Heart right ventricle (tissue), 16 donors: ENCODE measurements at regions not wholly inside any gene's neighbourhood (a gene's known extent, or its start where the extent isn't known, plus 50 kb on each side); places are given as distances from the start of the nearest gene placed in this dataset.
"Not testable (repeated sequence)": the region's sequence is repeated elsewhere in the genome, so short reads cannot be mapped to it uniquely, and the experiment has no call there.

ENCODE experiments used
- ATAC-seq, 8 donors: fragments of 200-7000 bp; cut with Tn5 transposase; one replicate each; pipeline ENCODE4 v1.9.1; 2020; ENCODE audit warnings: mild to moderate bottlenecking in 8 of 8, moderate library complexity in 8 of 8, moderate number of reproducible peaks in 1 of 8
- DNase-seq, 2 donors: peaks; one replicate each; pipeline ENCODE4 v3.0.0-alpha.2; 2020
- H3K27ac ChIP-seq, 10 donors: fragments of 200-600 bp; sonication (generic) in 2 of 10; one replicate each; pipeline versions ENCODE4 v1.5.0 to v1.8.0; 2020 to 2022; ENCODE audit warnings: mild to moderate bottlenecking in 3 of 10
- H3K27me3 ChIP-seq, 7 donors: fragments of 200-600 bp; one replicate each; pipeline ENCODE4 v1.8.0; 2021 to 2022; ENCODE audit warnings: mild to moderate bottlenecking in 2 of 7
- H3K36me3 ChIP-seq, 9 donors: fragments of 200-600 bp; sonication (generic) in 1 of 9; one replicate each; pipeline versions ENCODE4 v1.5.0 to v1.8.0; 2020 to 2022; ENCODE audit warnings: mild to moderate bottlenecking in 2 of 9
- H3K4me1 ChIP-seq, 9 donors: fragments of 200-600 bp; sonication (generic) in 1 of 9; one replicate each; pipeline versions ENCODE4 v1.5.0 to v1.8.0; 2020 to 2022; ENCODE audit warnings: mild to moderate bottlenecking in 4 of 9
- H3K4me3 ChIP-seq, 10 donors: fragments of 200-600 bp; sonication (generic) in 2 of 10; one replicate each; pipeline versions ENCODE4 v1.5.0 to v1.8.0; 2020 to 2022; ENCODE audit warnings: mild to moderate bottlenecking in 7 of 10, moderate library complexity in 2 of 10
- H3K9me3 ChIP-seq, 11 donors: fragments of 200-600 bp in 10 of 11; sonication (generic) in 2 of 11; one replicate each; pipeline versions ENCODE4 v1.5.0 to v1.8.0; 2013 to 2022; ENCODE audit warnings: mild to moderate bottlenecking in 2 of 11, control low read depth in 1 of 11, moderate library complexity in 1 of 11
- WGBS, 2 donors: extraction: QIAGEN DNeasy Blood & Tissue Kit; methylation state at CpG; one replicate each; pipeline ENCODE4 v1.1.7; 2013; ENCODE audit warnings: inconsistent platforms in 1 of 2; 5-methylcytosine and 5-hydroxymethylcytosine counted together
- intact Hi-C, 10 donors: fragments of 100-400 bp; cut with DNase I; formaldehyde crosslinking; loops; one replicate each; pipeline versions ENCODE4 v1.11.1 to v1.14.2; 2022
- TF ChIP-seq, protein P1 (sequence below), 9 donors: fragments of 200-600 bp; sonication (generic) in 2 of 9; IDR thresholded peaks; one replicate each; pipeline versions ENCODE4 v1.5.0 to v1.8.0; 2021 to 2022; ENCODE audit warnings: antibody characterized with exemption in 9 of 9, mild to moderate bottlenecking in 5 of 9, moderate library complexity in 1 of 9
- donor health status: Arrhythmogenic right ventricular cardiomyopathy.
- donor health status: ischemic (EF 13 %, LVEDD 7.1; RV severe dilation, severe dysfunction).
- donor health status: healthy with polysubstance abuse.
- donor health status: DM: no; HTN: yes; CAD: no.
- donor health status: DM: no; HTN: no; CAD: no.
- donor health status: ischemic (EF 25% LVEDD 6.9; RV normal size, moderate dysfunction).
- donor health status: ischemic (EF 25% LVEDD 5.7; RV mildly dilated, moderate dysfunction).
- donor health status: healthy.
- donor health status: DM: yes; HTN: yes; CAD: no.
- donor health status: Ischemic cardiomyopathy.
- donor health status: ischemic (EF 35%, LVEDD 5.7; RV mildly dilated, moderate dysfunction).
- donor health status: nonischemic (EF 11% LVEDD 7.7; RV severe dilation, severe dysfunction).
- donor health status: DM: yes; HTN: yes; CAD: no.
- donor health status: PGD.
- donor health status: ischemic (EF 29% LVEDD 5.4; RV normal size, mild dysfunction).
- donor health status: nonischemic (EF 23%, LVEDD 6.1; RV moderate dilation, normal function).

DNA sequence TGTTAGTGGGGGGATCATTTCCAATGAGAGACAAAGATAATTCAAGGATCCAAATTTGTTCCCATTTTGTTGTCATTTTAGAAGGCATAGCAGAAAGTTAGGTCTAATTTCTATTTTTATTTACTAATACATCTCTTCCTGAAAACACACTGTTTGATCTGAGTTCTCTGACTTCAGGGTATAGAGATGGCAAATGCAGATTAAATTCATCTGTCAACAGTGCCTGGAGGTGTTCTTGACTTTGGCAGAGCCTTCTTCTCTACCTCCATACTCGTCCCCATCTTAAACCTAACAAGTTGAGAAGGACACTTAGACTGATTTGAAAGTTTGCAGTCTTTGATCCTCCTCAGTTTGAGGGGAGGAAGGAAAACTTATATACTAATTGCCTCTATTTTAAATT, 308.2 kb downstream of the SOX2 start:
- TF ChIP-seq, protein P1, sequence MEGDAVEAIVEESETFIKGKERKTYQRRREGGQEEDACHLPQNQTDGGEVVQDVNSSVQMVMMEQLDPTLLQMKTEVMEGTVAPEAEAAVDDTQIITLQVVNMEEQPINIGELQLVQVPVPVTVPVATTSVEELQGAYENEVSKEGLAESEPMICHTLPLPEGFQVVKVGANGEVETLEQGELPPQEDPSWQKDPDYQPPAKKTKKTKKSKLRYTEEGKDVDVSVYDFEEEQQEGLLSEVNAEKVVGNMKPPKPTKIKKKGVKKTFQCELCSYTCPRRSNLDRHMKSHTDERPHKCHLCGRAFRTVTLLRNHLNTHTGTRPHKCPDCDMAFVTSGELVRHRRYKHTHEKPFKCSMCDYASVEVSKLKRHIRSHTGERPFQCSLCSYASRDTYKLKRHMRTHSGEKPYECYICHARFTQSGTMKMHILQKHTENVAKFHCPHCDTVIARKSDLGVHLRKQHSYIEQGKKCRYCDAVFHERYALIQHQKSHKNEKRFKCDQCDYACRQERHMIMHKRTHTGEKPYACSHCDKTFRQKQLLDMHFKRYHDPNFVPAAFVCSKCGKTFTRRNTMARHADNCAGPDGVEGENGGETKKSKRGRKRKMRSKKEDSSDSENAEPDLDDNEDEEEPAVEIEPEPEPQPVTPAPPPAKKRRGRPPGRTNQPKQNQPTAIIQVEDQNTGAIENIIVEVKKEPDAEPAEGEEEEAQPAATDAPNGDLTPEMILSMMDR (IDR thresholded peaks at IDR 0.05): no peak
- no peak overlapping the region for H3K4me3 ChIP-seq
- ATAC-seq (no peak), DNase-seq (no peak)
- H3K27ac ChIP-seq: no peak overlapping the region
- intact Hi-C loops: no loop called here
- H3K27me3 ChIP-seq: no peaks in the 10 kb centered on the region
- H3K9me3 ChIP-seq: no peaks in the 10 kb centered on the region
- WGBS, 2 donors: 57 to 58% methylated on average over 1 of the region's 1 CpG
- no peaks in the 10 kb centered on the region for H3K4me1 ChIP-seq
- no peaks in the 10 kb centered on the region for H3K36me3 ChIP-seq

DNA sequence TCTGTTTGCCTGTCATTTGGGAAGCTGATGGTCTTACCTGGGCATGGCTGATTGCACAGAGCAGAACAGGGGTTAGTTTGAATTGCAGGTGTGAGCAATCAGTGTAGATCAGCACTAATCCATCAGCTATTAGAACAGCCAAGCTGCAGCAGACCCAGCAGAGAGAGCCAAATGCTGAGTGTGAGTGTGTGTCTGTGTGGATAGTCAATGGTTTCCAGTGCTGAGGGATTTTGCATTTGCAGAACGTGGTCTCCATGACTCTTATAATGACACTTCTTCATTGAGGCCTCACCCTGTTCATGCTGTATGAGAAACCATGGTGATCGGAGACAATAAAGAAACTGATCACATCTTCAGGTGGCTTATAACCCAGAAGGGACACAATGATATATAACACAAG, 312.1 kb downstream of the SOX2 start:
- TF ChIP-seq, protein P1 (IDR thresholded peaks at IDR 0.05): no peak
- no peaks in the 10 kb centered on the region for H3K4me1 ChIP-seq
- no peaks in the 10 kb centered on the region for H3K9me3 ChIP-seq
- no peak overlapping the region for H3K4me3 ChIP-seq
- H3K27me3 ChIP-seq: no peaks in the 10 kb centered on the region
- intact Hi-C loops: no loop called here
- H3K27ac ChIP-seq: no peak overlapping the region
- H3K36me3 ChIP-seq: no peaks in the 10 kb centered on the region
- no peak for ATAC-seq
- 73 to 80% methylated on average over 2 of the region's 2 CpGs for WGBS, 2 donors
- no peak for DNase-seq

GRCh38 chr3:182027366-182027765, 315.6 kb downstream of the SOX2 start:
- H3K27me3 ChIP-seq: no peaks in the 10 kb centered on the region
- intact Hi-C loops: no loop called here
- no peak overlapping the region for H3K4me3 ChIP-seq
- no peaks in the 10 kb centered on the region for H3K36me3 ChIP-seq
- TF ChIP-seq, protein P1 (IDR thresholded peaks at IDR 0.05): no peak
- no peak for DNase-seq
- no peak overlapping the region for H3K27ac ChIP-seq
- H3K4me1 ChIP-seq: no peaks in the 10 kb centered on the region
- ATAC-seq: no peak
- 77 to 83% methylated on average over 1 of the region's 1 CpG for WGBS, 2 donors
- H3K9me3 ChIP-seq: no peaks in the 10 kb centered on the region

DNA sequence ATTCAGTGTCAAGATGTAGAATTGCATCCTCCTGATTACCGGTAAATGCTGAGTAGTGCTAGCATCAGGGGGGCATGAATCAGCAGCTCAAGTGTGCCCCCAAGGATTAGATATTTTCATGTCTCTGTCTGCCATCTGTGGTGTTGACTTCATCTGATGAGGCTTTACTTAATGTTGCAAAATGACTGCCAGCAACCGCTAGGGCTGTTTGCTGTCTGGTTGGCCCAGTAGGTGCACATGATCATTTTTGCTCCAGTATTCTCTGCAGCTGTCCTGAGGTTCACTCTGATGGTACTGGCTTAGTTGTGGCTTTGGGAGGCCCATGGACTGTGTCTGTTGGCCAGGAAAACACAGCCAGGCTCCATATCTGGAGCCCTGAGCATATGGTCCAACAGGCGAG, 316.4 kb downstream of the SOX2 start:
- intact Hi-C loops: no loop called here
- Histone ChIP-seq H3K36me3 (no peaks in the 10 kb centered on the region), H3K4me1 (no peaks in the 10 kb centered on the region), H3K9me3 (no peaks in the 10 kb centered on the region), H3K27me3 (no peaks in the 10 kb centered on the region), H3K4me3 (no peak overlapping the region), H3K27ac (no peak overlapping the region)
- ATAC-seq (no peak), DNase-seq (no peak)
- WGBS, 2 donors: 71 to 75% methylated on average over 3 of the region's 3 CpGs
- TF ChIP-seq, protein P1 (IDR thresholded peaks at IDR 0.05): no peak

DNA sequence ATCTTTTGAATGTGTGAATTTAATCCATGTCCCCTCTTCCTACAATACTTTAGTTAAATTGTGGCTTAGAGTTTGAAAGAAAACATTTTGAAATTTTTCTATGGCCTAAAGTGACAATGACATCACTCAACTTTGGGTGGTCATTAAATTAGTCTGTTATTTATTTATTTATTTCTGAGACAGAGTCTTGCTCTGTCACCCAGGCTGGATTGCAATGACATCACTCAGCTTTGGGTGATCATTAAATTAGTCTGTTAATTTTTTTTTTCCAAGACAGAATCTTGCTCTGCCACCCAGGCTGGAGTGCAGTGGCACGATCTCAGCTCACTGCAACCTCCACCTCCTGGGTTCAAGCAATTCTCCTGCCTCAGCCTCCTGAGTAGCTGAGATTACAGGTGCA, 322.5 kb downstream of the SOX2 start:
- intact Hi-C loops, H3K36me3 ChIP-seq, ATAC-seq, H3K9me3 ChIP-seq, DNase-seq, H3K4me3 ChIP-seq, H3K4me1 ChIP-seq, H3K27me3 ChIP-seq, H3K27ac ChIP-seq: not testable (repeated sequence)
- 76 to 82% methylated on average over 1 of the region's 1 CpG for WGBS, 2 donors
